GM23338 (cell line): ENCODE measurements at regions not wholly inside any gene's neighbourhood (a gene's known extent, or its start where the extent isn't known, plus 50 kb on each side); places are given as distances from the start of the nearest gene placed in this dataset.

Source experiments
- ATAC-seq: fragments of 200-7000 bp; cut with Tn5 transposase; 3 replicates; pipeline ENCODE4 v1.9.1; 2020
- DNase-seq: peaks from one replicate; pipeline ENCODE4 v3.0.0-alpha.2; 2015; ENCODE audit warnings: low spot score
- H2AFZ ChIP-seq: fragments of 200-600 bp; sonication (generic); 2 replicates; pipeline ENCODE4 v1.8.0; 2016; ENCODE audit warnings: antibody characterized with exemption, mild to moderate bottlenecking, moderate library complexity
- H3F3A ChIP-seq: fragments of 200-600 bp; sonication (generic); replicated peaks from 2 replicates; pipeline ENCODE4 v1.8.0; 2017; ENCODE audit warnings: antibody characterized with exemption, mixed run types, low read depth
- H3K27ac ChIP-seq: fragments of 200-600 bp; sonication (generic); 2 replicates; pipeline ENCODE4 v1.6.1; 2016; ENCODE audit warnings: low read depth
- H3K27me3 ChIP-seq: fragments of 200-600 bp; sonication (generic); 2 replicates; pipeline ENCODE4 v1.8.0; 2016; ENCODE audit warnings: mild to moderate bottlenecking, mixed run types, moderate library complexity; ENCODE audit not compliant: insufficient read depth
- H3K36me3 ChIP-seq: fragments of 200-600 bp; sonication (generic); 2 replicates; pipeline ENCODE4 v1.8.0; 2016; ENCODE audit warnings: mild to moderate bottlenecking; ENCODE audit not compliant: insufficient read depth
- H3K4me1 ChIP-seq: fragments of 200-600 bp; sonication (generic); 2 replicates; pipeline ENCODE4 v1.8.0; 2016; ENCODE audit warnings: mild to moderate bottlenecking, moderate library complexity; ENCODE audit not compliant: insufficient read depth
- H3K4me2 ChIP-seq: fragments of 200-600 bp; sonication (generic); 2 replicates; pipeline ENCODE4 v1.7.1; 2017; ENCODE audit warnings: mixed run types
- H3K4me3 ChIP-seq: fragments of 200-600 bp; sonication (generic); 2 replicates; pipeline ENCODE4 v1.6.1; 2016; ENCODE audit warnings: mixed run types
- H3K79me2 ChIP-seq: fragments of 200-600 bp; sonication (generic); replicated peaks from 2 replicates; pipeline ENCODE4 v1.8.0; 2017; ENCODE audit warnings: mild to moderate bottlenecking; ENCODE audit not compliant: insufficient read depth
- H3K9me2 ChIP-seq: fragments of 200-600 bp; sonication (generic); 2 replicates; pipeline ENCODE4 v1.8.0; 2017; ENCODE audit not compliant: insufficient read depth
- H4K20me1 ChIP-seq: fragments of 200-600 bp; sonication (generic); replicated peaks from 2 replicates; pipeline ENCODE4 v1.8.0; 2017; ENCODE audit warnings: mild to moderate bottlenecking; ENCODE audit not compliant: insufficient read depth
- H3K27ac Mint-ChIP-seq: 2 replicates; pipeline ENCODE4 v1.8.0; 2020; ENCODE audit warnings: inconsistent platforms, mild to moderate bottlenecking, moderate library complexity, mixed read lengths
- H3K27me3 Mint-ChIP-seq: 3 replicates; pipeline ENCODE4 v1.8.0; 2022; ENCODE audit warnings: low read depth, mild to moderate bottlenecking, moderate library complexity, mixed read lengths, inconsistent platforms; ENCODE audit not compliant: insufficient read depth, poor library complexity
- H3K36me3 Mint-ChIP-seq: 3 replicates; pipeline ENCODE4 v1.8.0; 2021; ENCODE audit warnings: low read depth, mild to moderate bottlenecking, inconsistent platforms, moderate library complexity, mixed read lengths
- H3K4me1 Mint-ChIP-seq: 3 replicates; pipeline ENCODE4 v1.8.0; 2020; ENCODE audit warnings: mild to moderate bottlenecking, inconsistent platforms, mixed read lengths
- H3K4me3 Mint-ChIP-seq: 3 replicates; pipeline ENCODE4 v1.8.0; 2021; ENCODE audit warnings: moderate library complexity, mild to moderate bottlenecking, inconsistent platforms, mixed read lengths
- H3K9me3 Mint-ChIP-seq: 3 replicates; pipeline ENCODE4 v1.8.0; 2020; ENCODE audit warnings: moderate library complexity, mild to moderate bottlenecking, inconsistent platforms, mixed read lengths
- CREB1 ChIP-seq: fragments of 250-450 bp; sonication (Bioruptor Pico); IDR thresholded peaks from 2 replicates; pipeline ENCODE4 v1.5.0; 2020; ENCODE audit warnings: low read depth, mild to moderate bottlenecking, moderate library complexity
- CTCF ChIP-seq, 2 experiments: fragments of 200-600 bp in 1 of 2; sonication (generic) in 1 of 2; conservative IDR thresholded peaks; 2 replicates each; pipeline versions ENCODE4 v1.5.1 to v1.6.1; 2016 to 2017; ENCODE audit warnings: antibody characterized with exemption in 2 of 2, low read depth in 2 of 2, mild to moderate bottlenecking in 2 of 2, moderate library complexity in 1 of 2
- EZH2 ChIP-seq: fragments of 200-600 bp; sonication (generic); IDR thresholded peaks from one replicate; pipeline ENCODE4 v1.8.0; 2017; ENCODE audit warnings: antibody characterized with exemption, mild to moderate bottlenecking, low read depth; ENCODE audit not compliant: unreplicated experiment
- EZH2phosphoT487 ChIP-seq: fragments of 200-600 bp; sonication (generic); IDR thresholded peaks from one replicate; pipeline ENCODE4 v1.8.1; 2018; ENCODE audit warnings: antibody characterized with exemption; ENCODE audit not compliant: unreplicated experiment
- JUNB ChIP-seq: IDR thresholded peaks from one replicate; pipeline ENCODE4 v1.6.1; 2016; ENCODE audit warnings: antibody characterized with exemption; ENCODE audit not compliant: unreplicated experiment
- NANOG ChIP-seq: IDR thresholded peaks from 2 replicates; pipeline ENCODE4 v1.6.1; 2016; ENCODE audit warnings: antibody characterized with exemption, borderline replicate concordance
- POLR2AphosphoS5 ChIP-seq: IDR thresholded peaks from 2 replicates; pipeline ENCODE4 v1.6.1; 2016; ENCODE audit warnings: antibody characterized with exemption, low read depth
- STAT1 ChIP-seq: IDR thresholded peaks from one replicate; pipeline ENCODE4 v1.6.1; 2016; ENCODE audit warnings: antibody characterized with exemption; ENCODE audit not compliant: unreplicated experiment
- ZNF114 ChIP-seq: fragments of 250-450 bp; sonication (Bioruptor Pico); IDR thresholded peaks from 2 replicates; pipeline ENCODE4 v1.5.0; 2020; ENCODE audit warnings: mild to moderate bottlenecking, moderate library complexity
- ZNF331 ChIP-seq: fragments of 250-450 bp; sonication (Bioruptor Pico); IDR thresholded peaks from 2 replicates; pipeline ENCODE4 v1.5.0; 2020; ENCODE audit warnings: low read depth, mild to moderate bottlenecking, moderate library complexity
- TF ChIP-seq, protein P1 (sequence below): IDR thresholded peaks from 2 replicates; pipeline ENCODE4 v1.6.1; 2016; ENCODE audit warnings: antibody characterized with exemption
- TF ChIP-seq, protein P2 (sequence below): IDR thresholded peaks from one replicate; pipeline ENCODE4 v1.6.1; 2018; ENCODE audit warnings: antibody characterized with exemption; ENCODE audit not compliant: unreplicated experiment
- TF ChIP-seq, protein P3 (sequence below): fragments of 250-450 bp; sonication (Bioruptor Pico); IDR thresholded peaks from 2 replicates; pipeline ENCODE4 v1.5.0; 2020; ENCODE audit warnings: mild to moderate bottlenecking, moderate library complexity

DNA sequence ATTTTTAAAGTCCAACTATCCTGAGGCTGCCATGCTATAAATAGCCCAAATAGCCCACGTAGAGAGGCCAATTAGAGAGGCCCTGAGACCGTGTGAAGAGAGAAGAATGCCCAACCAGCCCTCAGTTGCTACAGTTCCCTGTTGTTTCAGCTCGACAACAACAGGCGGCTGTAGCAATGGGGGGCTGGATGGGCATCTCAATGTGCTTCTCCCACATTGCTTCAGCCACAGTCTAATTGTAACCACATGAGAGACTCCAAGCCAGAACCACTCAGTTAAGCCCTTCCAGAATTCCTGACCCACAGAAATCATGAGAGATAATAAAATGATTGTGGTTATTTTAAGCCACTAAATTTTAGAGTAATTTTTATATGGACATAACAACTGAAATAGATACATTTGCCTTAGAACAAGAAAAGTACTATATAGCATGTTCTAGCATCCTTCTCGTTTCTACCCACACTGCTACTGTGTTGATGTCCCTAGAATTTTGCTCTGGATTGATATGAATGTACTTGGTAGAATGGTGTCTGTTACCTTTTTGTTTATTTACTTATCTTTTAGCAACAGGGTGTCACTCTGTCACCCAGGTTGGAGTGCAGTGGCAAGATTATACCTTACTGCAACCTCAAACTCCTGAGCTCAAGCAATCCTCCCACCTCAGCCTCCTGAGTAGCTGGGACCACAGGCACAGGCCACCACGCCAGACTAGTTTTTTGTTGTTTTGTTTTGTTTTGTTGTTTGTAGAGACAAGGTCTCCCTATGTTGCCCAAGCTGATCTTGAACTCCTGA is 436.4 kb downstream of the BCOR start:
- no peaks in the 10 kb centered on the region for H3K9me3 Mint-ChIP-seq
- Histone ChIP-seq H3K27ac (no peak overlapping the region), H3K4me1 (no peaks in the 10 kb centered on the region), H3K9me2 (no peaks in the 10 kb centered on the region), H2AFZ (no peak overlapping the region), H3K27me3 (no peaks in the 10 kb centered on the region), H4K20me1 (no peaks in the 10 kb centered on the region), H3K4me3 (no peak overlapping the region), H3K79me2 (no peaks in the 10 kb centered on the region), H3K4me2 (no peak overlapping the region), H3F3A (no peaks in the 10 kb centered on the region), H3K36me3 (no peaks in the 10 kb centered on the region)
- no peak overlapping the region for H3K27ac Mint-ChIP-seq
- no peak for TF ChIP-seq EZH2phosphoT487
- no peak for TF ChIP-seq POLR2AphosphoS5
- no peak for TF ChIP-seq NANOG
- TF ChIP-seq EZH2: no peak
- no peak for TF ChIP-seq CTCF (conservative IDR thresholded peaks at IDR 0.05; ENCODE audit: low read depth in 2 of 2)
- TF ChIP-seq ZNF331 (CRISPR knock-in tag): no peak
- TF ChIP-seq, protein P1, sequence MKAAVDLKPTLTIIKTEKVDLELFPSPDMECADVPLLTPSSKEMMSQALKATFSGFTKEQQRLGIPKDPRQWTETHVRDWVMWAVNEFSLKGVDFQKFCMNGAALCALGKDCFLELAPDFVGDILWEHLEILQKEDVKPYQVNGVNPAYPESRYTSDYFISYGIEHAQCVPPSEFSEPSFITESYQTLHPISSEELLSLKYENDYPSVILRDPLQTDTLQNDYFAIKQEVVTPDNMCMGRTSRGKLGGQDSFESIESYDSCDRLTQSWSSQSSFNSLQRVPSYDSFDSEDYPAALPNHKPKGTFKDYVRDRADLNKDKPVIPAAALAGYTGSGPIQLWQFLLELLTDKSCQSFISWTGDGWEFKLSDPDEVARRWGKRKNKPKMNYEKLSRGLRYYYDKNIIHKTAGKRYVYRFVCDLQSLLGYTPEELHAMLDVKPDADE: no peak
- TF ChIP-seq JUNB: no peak
- TF ChIP-seq ZNF114: no peak
- no peak for TF ChIP-seq CREB1 (CRISPR knock-in tag)
- TF ChIP-seq, protein P2, sequence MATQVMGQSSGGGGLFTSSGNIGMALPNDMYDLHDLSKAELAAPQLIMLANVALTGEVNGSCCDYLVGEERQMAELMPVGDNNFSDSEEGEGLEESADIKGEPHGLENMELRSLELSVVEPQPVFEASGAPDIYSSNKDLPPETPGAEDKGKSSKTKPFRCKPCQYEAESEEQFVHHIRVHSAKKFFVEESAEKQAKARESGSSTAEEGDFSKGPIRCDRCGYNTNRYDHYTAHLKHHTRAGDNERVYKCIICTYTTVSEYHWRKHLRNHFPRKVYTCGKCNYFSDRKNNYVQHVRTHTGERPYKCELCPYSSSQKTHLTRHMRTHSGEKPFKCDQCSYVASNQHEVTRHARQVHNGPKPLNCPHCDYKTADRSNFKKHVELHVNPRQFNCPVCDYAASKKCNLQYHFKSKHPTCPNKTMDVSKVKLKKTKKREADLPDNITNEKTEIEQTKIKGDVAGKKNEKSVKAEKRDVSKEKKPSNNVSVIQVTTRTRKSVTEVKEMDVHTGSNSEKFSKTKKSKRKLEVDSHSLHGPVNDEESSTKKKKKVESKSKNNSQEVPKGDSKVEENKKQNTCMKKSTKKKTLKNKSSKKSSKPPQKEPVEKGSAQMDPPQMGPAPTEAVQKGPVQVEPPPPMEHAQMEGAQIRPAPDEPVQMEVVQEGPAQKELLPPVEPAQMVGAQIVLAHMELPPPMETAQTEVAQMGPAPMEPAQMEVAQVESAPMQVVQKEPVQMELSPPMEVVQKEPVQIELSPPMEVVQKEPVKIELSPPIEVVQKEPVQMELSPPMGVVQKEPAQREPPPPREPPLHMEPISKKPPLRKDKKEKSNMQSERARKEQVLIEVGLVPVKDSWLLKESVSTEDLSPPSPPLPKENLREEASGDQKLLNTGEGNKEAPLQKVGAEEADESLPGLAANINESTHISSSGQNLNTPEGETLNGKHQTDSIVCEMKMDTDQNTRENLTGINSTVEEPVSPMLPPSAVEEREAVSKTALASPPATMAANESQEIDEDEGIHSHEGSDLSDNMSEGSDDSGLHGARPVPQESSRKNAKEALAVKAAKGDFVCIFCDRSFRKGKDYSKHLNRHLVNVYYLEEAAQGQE: no peak
- no peak for TF ChIP-seq STAT1
- TF ChIP-seq, protein P3, sequence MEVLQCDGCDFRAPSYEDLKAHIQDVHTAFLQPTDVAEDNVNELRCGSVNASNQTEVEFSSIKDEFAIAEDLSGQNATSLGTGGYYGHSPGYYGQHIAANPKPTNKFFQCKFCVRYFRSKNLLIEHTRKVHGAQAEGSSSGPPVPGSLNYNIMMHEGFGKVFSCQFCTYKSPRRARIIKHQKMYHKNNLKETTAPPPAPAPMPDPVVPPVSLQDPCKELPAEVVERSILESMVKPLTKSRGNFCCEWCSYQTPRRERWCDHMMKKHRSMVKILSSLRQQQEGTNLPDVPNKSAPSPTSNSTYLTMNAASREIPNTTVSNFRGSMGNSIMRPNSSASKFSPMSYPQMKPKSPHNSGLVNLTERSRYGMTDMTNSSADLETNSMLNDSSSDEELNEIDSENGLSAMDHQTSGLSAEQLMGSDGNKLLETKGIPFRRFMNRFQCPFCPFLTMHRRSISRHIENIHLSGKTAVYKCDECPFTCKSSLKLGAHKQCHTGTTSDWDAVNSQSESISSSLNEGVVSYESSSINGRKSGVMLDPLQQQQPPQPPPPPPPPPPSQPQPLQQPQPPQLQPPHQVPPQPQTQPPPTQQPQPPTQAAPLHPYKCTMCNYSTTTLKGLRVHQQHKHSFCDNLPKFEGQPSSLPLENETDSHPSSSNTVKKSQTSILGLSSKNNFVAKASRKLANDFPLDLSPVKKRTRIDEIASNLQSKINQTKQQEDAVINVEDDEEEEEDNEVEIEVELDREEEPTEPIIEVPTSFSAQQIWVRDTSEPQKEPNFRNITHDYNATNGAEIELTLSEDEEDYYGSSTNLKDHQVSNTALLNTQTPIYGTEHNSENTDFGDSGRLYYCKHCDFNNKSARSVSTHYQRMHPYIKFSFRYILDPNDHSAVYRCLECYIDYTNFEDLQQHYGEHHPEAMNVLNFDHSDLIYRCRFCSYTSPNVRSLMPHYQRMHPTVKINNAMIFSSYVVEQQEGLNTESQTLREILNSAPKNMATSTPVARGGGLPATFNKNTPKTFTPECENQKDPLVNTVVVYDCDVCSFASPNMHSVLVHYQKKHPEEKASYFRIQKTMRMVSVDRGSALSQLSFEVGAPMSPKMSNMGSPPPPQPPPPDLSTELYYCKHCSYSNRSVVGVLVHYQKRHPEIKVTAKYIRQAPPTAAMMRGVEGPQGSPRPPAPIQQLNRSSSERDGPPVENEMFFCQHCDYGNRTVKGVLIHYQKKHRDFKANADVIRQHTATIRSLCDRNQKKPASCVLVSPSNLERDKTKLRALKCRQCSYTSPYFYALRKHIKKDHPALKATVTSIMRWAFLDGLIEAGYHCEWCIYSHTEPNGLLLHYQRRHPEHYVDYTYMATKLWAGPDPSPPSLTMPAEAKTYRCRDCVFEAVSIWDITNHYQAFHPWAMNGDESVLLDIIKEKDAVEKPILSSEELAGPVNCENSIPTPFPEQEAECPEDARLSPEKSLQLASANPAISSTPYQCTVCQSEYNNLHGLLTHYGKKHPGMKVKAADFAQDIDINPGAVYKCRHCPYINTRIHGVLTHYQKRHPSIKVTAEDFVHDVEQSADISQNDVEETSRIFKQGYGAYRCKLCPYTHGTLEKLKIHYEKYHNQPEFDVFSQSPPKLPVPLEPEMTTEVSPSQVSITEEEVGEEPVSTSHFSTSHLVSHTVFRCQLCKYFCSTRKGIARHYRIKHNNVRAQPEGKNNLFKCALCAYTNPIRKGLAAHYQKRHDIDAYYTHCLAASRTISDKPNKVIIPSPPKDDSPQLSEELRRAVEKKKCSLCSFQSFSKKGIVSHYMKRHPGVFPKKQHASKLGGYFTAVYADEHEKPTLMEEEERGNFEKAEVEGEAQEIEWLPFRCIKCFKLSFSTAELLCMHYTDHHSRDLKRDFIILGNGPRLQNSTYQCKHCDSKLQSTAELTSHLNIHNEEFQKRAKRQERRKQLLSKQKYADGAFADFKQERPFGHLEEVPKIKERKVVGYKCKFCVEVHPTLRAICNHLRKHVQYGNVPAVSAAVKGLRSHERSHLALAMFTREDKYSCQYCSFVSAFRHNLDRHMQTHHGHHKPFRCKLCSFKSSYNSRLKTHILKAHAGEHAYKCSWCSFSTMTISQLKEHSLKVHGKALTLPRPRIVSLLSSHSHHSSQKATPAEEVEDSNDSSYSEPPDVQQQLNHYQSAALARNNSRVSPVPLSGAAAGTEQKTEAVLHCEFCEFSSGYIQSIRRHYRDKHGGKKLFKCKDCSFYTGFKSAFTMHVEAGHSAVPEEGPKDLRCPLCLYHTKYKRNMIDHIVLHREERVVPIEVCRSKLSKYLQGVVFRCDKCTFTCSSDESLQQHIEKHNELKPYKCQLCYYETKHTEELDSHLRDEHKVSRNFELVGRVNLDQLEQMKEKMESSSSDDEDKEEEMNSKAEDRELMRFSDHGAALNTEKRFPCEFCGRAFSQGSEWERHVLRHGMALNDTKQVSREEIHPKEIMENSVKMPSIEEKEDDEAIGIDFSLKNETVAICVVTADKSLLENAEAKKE: no peak
- H3K4me1 Mint-ChIP-seq: peaks cover 2% of the 10 kb centered on the region; the same call in 2 of the 3 replicates
- no peaks in the 10 kb centered on the region for H3K36me3 Mint-ChIP-seq
- DNase-seq (no peak), ATAC-seq (no peak)
- no peak overlapping the region for H3K4me3 Mint-ChIP-seq
- no peaks in the 10 kb centered on the region for H3K27me3 Mint-ChIP-seq
